Fibroblast of pulmonary artery (primary cell): ENCODE measurements at regions not wholly inside any gene's neighbourhood (a gene's known extent, or its start where the extent isn't known, plus 50 kb on each side); places are given as distances from the start of the nearest gene placed in this dataset.
"Not testable (repeated sequence)": the region's sequence is repeated elsewhere in the genome, so short reads cannot be mapped to it uniquely, and the experiment has no call there.

Experiments
- DNase-seq: peaks from one replicate; pipeline ENCODE4 v3.0.0-alpha.2; 2010; ENCODE audit warnings: low read depth
- H3K4me3 ChIP-seq: replicated peaks from 2 replicates; pipeline ENCODE4 v1.5.1; 2011; ENCODE audit warnings: low read depth, mild to moderate bottlenecking, control low read depth, low read length, moderate library complexity
- CTCF ChIP-seq: IDR thresholded peaks from 2 replicates; pipeline ENCODE4 v1.5.1; 2011; ENCODE audit warnings: mild to moderate bottlenecking, control low read depth, low read length, inconsistent platforms; ENCODE audit errors: missing control alignments

GRCh38 chr11:115605871-115606497 is 101.8 kb upstream of the CADM1 start:
- no peak for TF ChIP-seq CTCF
- DNase-seq, result no peak
- H3K4me3 ChIP-seq, result no peak overlapping the region

- not testable (repeated sequence) for DNase-seq, H3K4me3 ChIP-seq
These were observed 101.2 kb upstream of the CADM1 start for GRCh38 chr11:115605397-115605796.

GRCh38 chr11:115599125-115599524 is 94.9 kb upstream of the CADM1 start:
- H3K4me3 ChIP-seq, result no peak overlapping the region
- DNase-seq, result no peak
- TF ChIP-seq CTCF, result no peak

GRCh38 chr11:115598257-115598901 is 94.2 kb upstream of the CADM1 start:
- H3K4me3 ChIP-seq, result no peak overlapping the region
- no peak for DNase-seq
- no peak for TF ChIP-seq CTCF

GRCh38 chr11:115591380-115591779 is 87.2 kb upstream of the CADM1 start:
- DNase-seq, result no peak
- H3K4me3 ChIP-seq, result no peak overlapping the region
- TF ChIP-seq CTCF, result no peak

GRCh38 chr11:115590254-115590653 is 86.0 kb upstream of the CADM1 start:
- DNase-seq, result no peak
- no peak for TF ChIP-seq CTCF
- H3K4me3 ChIP-seq, result no peak overlapping the region

- TF ChIP-seq CTCF, result no peak
- no peak for DNase-seq
- H3K4me3 ChIP-seq, result no peak overlapping the region
These were observed 83.6 kb upstream of the CADM1 start for GRCh38 chr11:115587718-115588342.
